GM12864 (cell line): ENCODE measurements at regions not wholly inside any gene's neighbourhood (a gene's known extent, or its start where the extent isn't known, plus 50 kb on each side); places are given as distances from the start of the nearest gene placed in this dataset.

Experiments used
- DNase-seq: peaks from one replicate; pipeline ENCODE4 v3.0.0-alpha.2; 2011; ENCODE audit warnings: low read depth
- H3K4me3 ChIP-seq: 2 replicates; pipeline ENCODE4 v1.5.1; 2011; ENCODE audit warnings: mild to moderate bottlenecking, low read depth, low read length, control low read depth
- CTCF ChIP-seq: IDR thresholded peaks from 2 replicates; pipeline ENCODE4 v1.5.1; 2011; ENCODE audit warnings: low read depth, mild to moderate bottlenecking, moderate library complexity, low read length, control low read depth, inconsistent platforms; ENCODE audit errors: missing control alignments

- H3K4me3 ChIP-seq, result no peak overlapping the region
- no peak for TF ChIP-seq CTCF
- DNase-seq, result no peak
Measured at GRCh38 chr4:176549161-176549865, 229.5 kb downstream of the SPCS3 start.

DNA sequence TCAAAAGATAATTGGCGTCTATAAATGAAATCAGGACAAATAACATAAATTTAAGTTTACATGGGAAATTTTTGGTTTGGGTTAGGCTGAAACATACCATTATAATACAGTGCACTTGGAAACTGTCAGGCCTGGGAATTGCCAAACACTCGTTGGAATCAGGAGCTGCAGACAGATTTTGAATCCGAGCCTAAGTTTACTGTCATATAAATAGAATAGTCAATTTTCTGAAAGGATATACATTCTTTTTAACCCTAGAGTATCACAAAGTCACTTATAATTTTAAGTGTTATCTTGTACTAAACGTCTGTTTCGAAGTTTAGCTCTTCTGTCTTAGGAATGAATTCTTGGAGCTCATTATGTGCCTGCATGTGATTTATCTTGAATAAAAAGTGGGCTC lies 234.1 kb downstream of the VEGFC start:
- no peak for TF ChIP-seq CTCF
- DNase-seq, result no peak
- H3K4me3 ChIP-seq, result no peak overlapping the region

DNA sequence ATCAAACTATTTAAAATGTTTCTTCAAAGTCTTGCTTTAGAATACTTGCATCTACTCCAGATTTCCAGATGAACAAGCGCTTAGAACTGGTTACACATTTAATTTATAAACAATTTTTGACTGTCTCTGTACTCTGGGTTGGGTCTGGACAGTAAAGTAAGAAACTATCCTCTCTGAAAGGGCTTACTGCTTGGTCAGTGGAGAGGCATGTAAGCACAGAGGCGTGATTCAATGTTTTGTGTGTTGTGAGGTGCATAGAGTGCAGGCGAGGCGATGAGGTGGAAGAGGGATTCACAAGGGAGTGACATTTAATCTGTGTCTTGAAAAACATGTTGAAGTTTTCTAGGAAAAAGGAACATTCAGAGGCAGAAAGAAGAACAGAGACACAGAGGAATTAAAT lies 231.4 kb downstream of the VEGFC start:
- TF ChIP-seq CTCF, result no peak
- DNase-seq, result no peak

DNA sequence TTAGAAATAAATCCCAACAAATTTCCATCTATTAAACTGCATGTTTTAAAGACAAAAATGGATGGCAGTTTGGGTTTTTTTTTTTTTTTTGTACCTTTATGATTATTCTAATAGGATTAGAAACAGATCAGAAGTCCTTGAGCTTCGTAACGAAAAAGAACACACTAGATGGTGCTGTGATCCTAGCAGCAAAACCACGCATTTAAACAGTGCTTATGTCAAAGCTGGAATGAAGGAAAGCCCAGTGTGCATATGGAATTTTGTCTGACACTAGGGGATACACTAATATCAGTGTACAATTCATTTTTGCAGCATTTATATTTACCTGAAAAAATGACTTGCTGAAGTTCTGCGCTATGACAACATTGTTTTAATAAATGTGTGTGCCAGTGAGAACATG lies 229.1 kb downstream of the VEGFC start:
- no peak for DNase-seq
- TF ChIP-seq CTCF, result no peak
- H3K4me3 ChIP-seq, result no peak overlapping the region

More for the DNA sequence above, 231.4 kb downstream of the VEGFC start:
- H3K4me3 ChIP-seq, result no peak overlapping the region

GRCh38 chr4:176565049-176565448 lies 227.7 kb downstream of the VEGFC start:
- no peak for DNase-seq
- H3K4me3 ChIP-seq, result no peak overlapping the region
- no peak for TF ChIP-seq CTCF

DNA sequence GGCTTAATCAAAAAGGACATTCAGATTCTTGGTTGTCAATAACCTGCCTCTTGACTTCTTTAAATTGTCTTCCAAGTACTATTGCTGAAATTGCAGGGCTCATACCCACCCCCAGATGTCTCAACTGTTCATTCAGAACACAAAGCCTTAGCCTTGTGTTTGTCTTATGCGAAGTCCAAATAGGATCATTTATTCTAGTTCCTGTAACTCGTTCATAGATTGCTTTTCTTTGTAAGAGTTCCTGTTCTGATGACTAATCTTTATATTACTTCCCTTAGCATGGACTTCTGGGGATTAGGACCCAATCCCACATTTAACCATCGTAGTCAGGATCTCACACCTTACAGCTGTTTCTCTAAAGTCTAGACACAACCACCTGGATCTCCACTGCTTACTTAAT lies 226.0 kb downstream of the VEGFC start:
- no peak for DNase-seq
- H3K4me3 ChIP-seq, result no peak overlapping the region
- TF ChIP-seq CTCF, result no peak

DNA sequence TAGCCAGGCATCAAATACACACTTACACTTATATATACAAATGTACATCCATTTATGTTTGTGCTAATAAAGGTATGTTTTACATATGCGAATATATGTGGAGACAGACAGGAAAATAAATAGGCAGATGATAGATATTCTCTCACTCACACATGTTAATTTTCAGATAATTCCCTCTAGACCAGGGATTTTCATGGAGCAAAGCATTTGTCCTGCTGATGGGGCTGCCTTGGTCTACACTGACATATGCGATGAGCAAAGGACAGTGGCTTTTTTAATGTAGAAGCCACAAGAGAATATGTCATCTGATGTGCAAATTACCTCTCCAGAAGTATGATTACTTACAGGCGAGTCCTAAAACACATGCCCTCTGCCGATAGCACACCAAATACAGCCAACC lies 224.5 kb downstream of the VEGFC start:
- no peak for TF ChIP-seq CTCF
- no peak for DNase-seq
- H3K4me3 ChIP-seq, result no peak overlapping the region
